ENCODE measurements at regions not wholly inside any gene's neighbourhood (a gene's known extent, or its start where the extent isn't known, plus 50 kb on each side); places are given as distances from the start of the nearest gene placed in this dataset.
"Not testable (repeated sequence)": the region's sequence is repeated elsewhere in the genome, so short reads cannot be mapped to it uniquely, and the experiment has no call there.

DNA sequence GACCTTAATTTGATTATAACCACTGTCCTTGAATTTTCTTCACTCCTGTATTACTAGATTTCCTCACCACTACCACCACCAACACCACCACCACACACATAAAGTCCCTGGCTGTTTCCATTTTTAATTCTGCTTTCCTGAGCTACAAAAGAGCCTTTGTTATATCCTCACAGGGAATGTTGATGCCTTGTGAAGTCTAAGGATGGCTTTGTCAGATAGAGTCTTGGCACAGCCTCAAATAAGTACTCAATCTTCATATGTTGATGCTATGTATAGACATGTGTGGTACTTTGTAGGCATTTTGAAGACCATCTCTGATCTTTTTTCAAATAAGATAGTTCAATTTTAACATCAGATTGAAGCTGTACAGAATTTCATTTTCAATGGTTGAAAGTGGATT is 1016.7 kb upstream of the LCORL start:
- no peaks in the 10 kb centered on the region for H3K4me1 ChIP-seq (ENCODE audit: control insufficient read depth, insufficient read depth, low read length, poor library complexity, severe bottlenecking)
- H3K27ac ChIP-seq (ENCODE audit: low read depth, low read length, severe bottlenecking): no peak overlapping the region
- H3K9me3 ChIP-seq (ENCODE audit: control insufficient read depth, low read length): no peaks in the 10 kb centered on the region
- no peak overlapping the region for H3K4me3 ChIP-seq (ENCODE audit: extremely low read depth, insufficient read depth, low read length, poor library complexity, severe bottlenecking)
- no peaks in the 10 kb centered on the region for H3K36me3 ChIP-seq (ENCODE audit: control insufficient read depth, insufficient read depth, low read length)

DNA sequence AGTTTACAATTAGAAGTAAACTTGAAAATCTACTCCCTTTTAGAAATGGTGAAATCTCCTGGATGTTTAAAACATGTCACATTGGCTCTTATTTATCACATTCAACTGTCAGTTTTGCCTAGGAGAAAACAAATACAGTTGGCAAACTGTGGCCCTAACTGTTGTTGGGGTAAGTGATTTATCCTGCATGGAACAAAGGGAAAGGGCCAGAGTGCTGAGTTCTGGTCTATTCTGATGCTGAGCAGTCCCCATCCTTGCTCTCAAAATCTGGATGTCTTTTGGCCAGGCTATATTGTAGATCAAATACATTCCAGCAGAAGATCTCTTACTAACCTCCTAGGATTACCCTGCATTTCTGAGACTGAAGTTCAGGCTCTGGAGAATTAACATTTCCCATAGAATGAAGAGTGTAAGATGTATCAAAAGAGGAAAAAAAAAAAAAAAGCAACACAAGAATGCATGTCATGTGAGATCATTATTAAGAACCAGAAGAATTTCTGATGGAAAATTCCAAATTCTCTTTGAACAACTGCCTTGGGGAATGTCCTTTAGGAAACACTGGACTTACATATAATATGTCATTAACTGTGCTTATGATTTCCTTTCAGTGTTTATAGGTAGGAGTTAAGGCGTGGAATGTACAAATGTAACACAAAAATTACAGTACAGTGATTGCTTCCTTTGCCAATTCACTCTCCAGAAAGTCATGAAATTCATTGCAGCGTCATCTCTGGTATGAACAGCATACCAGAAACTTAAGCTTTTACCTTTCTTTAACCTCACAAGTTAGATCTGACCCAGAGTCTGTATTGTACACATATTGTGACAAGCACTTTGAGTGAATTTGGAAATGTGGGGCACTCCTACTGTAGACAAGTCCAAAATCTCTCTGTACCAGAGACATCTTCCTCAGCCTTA is 1012.5 kb upstream of the LCORL start:
- WGBS, 2 experiments (ENCODE audit: insufficient coverage in 2 of 2): 88 to 100% methylated on average over 1 of the region's 2 CpGs
- Histone ChIP-seq H3K36me3 (ENCODE audit: control insufficient read depth, insufficient read depth, low read length) (no peaks in the 10 kb centered on the region), H3K4me3 (ENCODE audit: extremely low read depth, insufficient read depth, low read length, poor library complexity, severe bottlenecking) (no peak overlapping the region), H3K27ac (ENCODE audit: low read depth, low read length, severe bottlenecking) (peak overlapping the region; percentile 60), H3K4me1 (ENCODE audit: control insufficient read depth, insufficient read depth, low read length, poor library complexity, severe bottlenecking) (peaks cover 8% of the 10 kb centered on the region), H3K9me3 (ENCODE audit: control insufficient read depth, low read length) (no peaks in the 10 kb centered on the region)

DNA sequence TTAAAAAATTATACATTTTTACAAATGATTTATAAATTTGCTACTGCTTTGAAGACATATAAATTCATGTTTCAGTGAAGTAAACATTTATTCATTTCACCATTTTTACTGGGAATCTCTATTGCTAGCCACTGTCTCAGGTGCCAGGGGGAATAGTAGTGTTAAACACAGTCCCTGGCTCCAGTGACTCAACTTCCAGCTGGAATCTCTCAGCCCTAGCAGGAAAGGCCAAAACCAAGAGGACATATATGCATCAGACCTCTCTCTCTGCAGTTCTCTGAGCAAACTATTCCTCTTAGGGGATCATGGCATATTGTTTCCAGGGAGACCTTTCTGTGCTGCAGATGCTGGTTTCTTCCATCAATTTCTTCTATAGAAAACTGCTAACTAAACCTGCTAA is 1009.0 kb upstream of the LCORL start:
- peaks cover 8% of the 10 kb centered on the region for H3K4me1 ChIP-seq (ENCODE audit: control insufficient read depth, insufficient read depth, low read length, poor library complexity, severe bottlenecking)
- H3K36me3 ChIP-seq (ENCODE audit: control insufficient read depth, insufficient read depth, low read length): no peaks in the 10 kb centered on the region
- H3K9me3 ChIP-seq (ENCODE audit: control insufficient read depth, low read length): no peaks in the 10 kb centered on the region
- no peak overlapping the region for H3K4me3 ChIP-seq (ENCODE audit: extremely low read depth, insufficient read depth, low read length, poor library complexity, severe bottlenecking)
- no peak overlapping the region for H3K27ac ChIP-seq (ENCODE audit: low read depth, low read length, severe bottlenecking)

DNA sequence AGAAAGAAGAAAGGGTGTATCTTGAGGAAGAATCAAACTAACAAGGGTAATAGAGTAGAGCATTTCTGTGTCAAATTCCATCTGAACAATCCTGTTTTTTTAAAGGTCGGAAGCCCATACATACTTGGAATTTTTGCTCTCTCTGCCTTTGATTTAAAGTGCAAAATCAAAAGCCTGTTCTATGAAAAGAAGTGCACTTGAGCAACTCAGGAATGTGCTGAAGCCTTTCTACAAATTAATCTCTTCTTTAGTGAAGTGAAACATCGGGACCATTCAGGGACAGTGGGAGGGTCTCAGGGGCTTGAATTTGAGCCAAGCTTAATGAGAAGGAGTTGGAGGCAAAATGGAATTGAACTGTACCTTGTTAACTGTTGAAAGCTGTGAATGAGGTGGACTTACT is 1008.5 kb upstream of the LCORL start:
- H3K4me1 ChIP-seq (ENCODE audit: control insufficient read depth, insufficient read depth, low read length, poor library complexity, severe bottlenecking): peaks cover 8% of the 10 kb centered on the region
- H3K9me3 ChIP-seq (ENCODE audit: control insufficient read depth, low read length): no peaks in the 10 kb centered on the region
- no peak overlapping the region for H3K4me3 ChIP-seq (ENCODE audit: extremely low read depth, insufficient read depth, low read length, poor library complexity, severe bottlenecking)
- no peaks in the 10 kb centered on the region for H3K36me3 ChIP-seq (ENCODE audit: control insufficient read depth, insufficient read depth, low read length)
- no peak overlapping the region for H3K27ac ChIP-seq (ENCODE audit: low read depth, low read length, severe bottlenecking)
- WGBS, 2 experiments (ENCODE audit: insufficient coverage in 2 of 2): 43 to 57% methylated on average over 1 of the region's 2 CpGs

DNA sequence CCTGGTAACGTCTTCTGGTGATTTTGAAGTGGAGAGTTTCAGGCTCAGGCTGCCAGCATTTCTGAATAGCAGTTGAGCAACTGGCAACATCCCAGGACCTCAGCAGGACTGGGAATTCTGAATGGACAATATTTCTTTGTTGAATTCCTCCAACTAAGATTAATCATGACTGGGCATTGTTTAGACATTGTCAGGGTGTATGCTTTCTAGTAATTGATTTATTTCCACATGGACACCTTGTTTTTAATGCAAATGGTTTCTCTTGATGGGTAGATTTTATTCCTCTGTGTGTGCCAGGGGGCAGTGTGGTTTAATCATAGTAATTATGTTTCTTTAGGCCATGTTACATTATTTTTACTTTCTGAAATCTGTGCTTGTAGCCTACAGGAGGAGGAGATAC is 1004.7 kb upstream of the LCORL start:
- Histone ChIP-seq H3K9me3 (ENCODE audit: control insufficient read depth, low read length) (no peaks in the 10 kb centered on the region), H3K4me1 (ENCODE audit: control insufficient read depth, insufficient read depth, low read length, poor library complexity, severe bottlenecking) (peaks cover 8% of the 10 kb centered on the region), H3K36me3 (ENCODE audit: control insufficient read depth, insufficient read depth, low read length) (no peaks in the 10 kb centered on the region), H3K4me3 (ENCODE audit: extremely low read depth, insufficient read depth, low read length, poor library complexity, severe bottlenecking) (no peak overlapping the region), H3K27ac (ENCODE audit: low read depth, low read length, severe bottlenecking) (no peak overlapping the region)
- 56 to 78% methylated on average over 1 of the region's 1 CpG for WGBS, 2 experiments (ENCODE audit: insufficient coverage in 2 of 2)

DNA sequence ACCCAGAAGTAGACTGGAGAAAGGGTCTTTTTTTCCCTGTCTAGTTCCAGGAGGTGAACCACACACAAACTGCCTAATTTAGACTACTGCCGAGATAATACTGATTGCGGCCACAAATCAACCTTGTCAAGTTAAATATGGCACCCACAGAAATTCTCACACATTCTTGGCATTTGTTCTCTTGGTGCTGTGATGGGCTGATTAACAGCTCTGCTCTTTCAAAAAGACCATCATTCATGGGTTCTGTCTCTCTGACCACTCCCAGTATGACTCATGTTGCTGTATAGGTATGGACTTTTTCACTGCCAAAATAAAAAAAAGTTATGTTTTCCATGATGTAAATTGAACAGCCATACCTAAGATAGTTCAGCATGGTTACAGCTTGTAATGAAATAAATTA is 1003.5 kb upstream of the LCORL start:
- peak overlapping the region; percentile 32 for H3K27ac ChIP-seq (ENCODE audit: low read depth, low read length, severe bottlenecking)
- no peaks in the 10 kb centered on the region for H3K9me3 ChIP-seq (ENCODE audit: control insufficient read depth, low read length)
- H3K4me1 ChIP-seq (ENCODE audit: control insufficient read depth, insufficient read depth, low read length, poor library complexity, severe bottlenecking): peaks cover under 1% of the 10 kb centered on the region
- no CpG with 5 or more reads among the region's 2 CpGs for WGBS, 2 experiments (ENCODE audit: insufficient coverage in 2 of 2)
- H3K4me3 ChIP-seq (ENCODE audit: extremely low read depth, insufficient read depth, low read length, poor library complexity, severe bottlenecking): no peak overlapping the region
- H3K36me3 ChIP-seq (ENCODE audit: control insufficient read depth, insufficient read depth, low read length): no peaks in the 10 kb centered on the region

DNA sequence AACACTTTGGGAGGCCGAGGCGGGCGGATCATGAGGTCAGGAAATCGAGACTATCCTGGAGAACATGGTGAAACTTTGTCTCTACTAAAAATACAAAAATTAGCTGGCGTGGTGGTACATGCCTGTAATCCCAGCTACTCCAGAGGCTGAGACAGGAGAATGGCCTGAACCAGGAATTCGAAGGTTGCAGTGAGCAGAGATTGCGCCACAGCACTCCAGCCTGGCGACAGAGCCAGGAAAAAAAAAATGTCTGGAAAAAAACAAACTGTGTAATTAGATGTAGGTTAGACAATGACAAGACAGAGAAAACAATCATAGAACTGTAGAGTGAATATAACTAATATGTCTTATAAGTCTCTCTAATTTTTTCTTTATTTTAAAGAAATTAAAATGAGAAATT is 1002.5 kb upstream of the LCORL start:
- Histone ChIP-seq H3K27ac (ENCODE audit: low read depth, low read length, severe bottlenecking) (no peak overlapping the region), H3K9me3 (ENCODE audit: control insufficient read depth, low read length) (no peaks in the 10 kb centered on the region), H3K4me3 (ENCODE audit: extremely low read depth, insufficient read depth, low read length, poor library complexity, severe bottlenecking) (no peak overlapping the region), H3K4me1 (ENCODE audit: control insufficient read depth, insufficient read depth, low read length, poor library complexity, severe bottlenecking) (no peaks in the 10 kb centered on the region), H3K36me3 (ENCODE audit: control insufficient read depth, insufficient read depth, low read length) (no peaks in the 10 kb centered on the region)
- 84 to 86% methylated on average over 2 to 4 of the region's 8 CpGs for WGBS, 2 experiments (ENCODE audit: insufficient coverage in 2 of 2)

DNA sequence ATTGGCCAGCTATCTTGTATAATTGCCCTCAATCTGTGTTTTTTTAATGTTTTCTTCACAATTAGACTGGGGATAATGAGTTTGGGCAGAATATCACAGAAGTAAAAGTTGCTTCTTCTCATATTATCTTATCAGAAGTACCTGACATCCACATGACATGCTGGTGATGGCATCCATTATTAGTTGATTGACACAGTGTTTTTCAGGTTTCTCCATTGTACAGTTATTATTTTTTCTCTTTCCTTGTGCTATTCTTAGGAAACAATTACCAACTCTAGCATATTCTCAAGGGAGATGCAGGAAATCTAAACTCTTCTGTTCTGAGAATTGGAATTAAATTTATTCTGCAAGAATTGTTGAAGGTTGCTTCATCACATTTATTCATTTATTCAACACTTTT is 1000.1 kb upstream of the LCORL start:
- no peak overlapping the region for H3K27ac ChIP-seq (ENCODE audit: low read depth, low read length, severe bottlenecking)
- H3K9me3 ChIP-seq (ENCODE audit: control insufficient read depth, low read length): no peaks in the 10 kb centered on the region
- no peaks in the 10 kb centered on the region for H3K4me1 ChIP-seq (ENCODE audit: control insufficient read depth, insufficient read depth, low read length, poor library complexity, severe bottlenecking)
- no peak overlapping the region for H3K4me3 ChIP-seq (ENCODE audit: extremely low read depth, insufficient read depth, low read length, poor library complexity, severe bottlenecking)
- no peaks in the 10 kb centered on the region for H3K36me3 ChIP-seq (ENCODE audit: control insufficient read depth, insufficient read depth, low read length)

DNA sequence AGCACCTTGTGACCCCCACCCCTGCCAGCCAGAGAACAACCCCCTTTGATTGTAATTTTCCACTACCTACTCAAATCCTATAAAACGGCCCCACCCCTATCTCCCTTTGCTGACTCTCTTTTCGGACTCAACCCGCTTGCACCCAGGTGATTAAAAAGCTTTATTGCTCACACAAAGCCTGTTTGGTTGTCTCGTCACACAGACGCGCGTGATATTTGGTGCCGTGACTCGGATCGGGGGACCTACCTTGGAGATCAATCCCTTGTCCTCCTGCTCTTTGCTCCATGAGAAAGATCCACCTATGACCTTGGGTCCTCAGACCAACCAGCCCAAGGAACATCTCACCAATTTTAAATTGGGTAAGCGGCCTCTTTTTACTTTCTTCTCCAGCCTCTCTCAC is 995.0 kb upstream of the LCORL start:
- not testable (repeated sequence) for H3K9me3 ChIP-seq (ENCODE audit: control insufficient read depth, low read length); H3K27ac ChIP-seq (ENCODE audit: low read depth, low read length, severe bottlenecking); H3K36me3 ChIP-seq (ENCODE audit: control insufficient read depth, insufficient read depth, low read length); H3K4me3 ChIP-seq (ENCODE audit: extremely low read depth, insufficient read depth, low read length, poor library complexity, severe bottlenecking); H3K4me1 ChIP-seq (ENCODE audit: control insufficient read depth, insufficient read depth, low read length, poor library complexity, severe bottlenecking)
- WGBS, 2 experiments (ENCODE audit: insufficient coverage in 2 of 2): 92 to 96% methylated on average over 10 to 11 of the region's 11 CpGs

DNA sequence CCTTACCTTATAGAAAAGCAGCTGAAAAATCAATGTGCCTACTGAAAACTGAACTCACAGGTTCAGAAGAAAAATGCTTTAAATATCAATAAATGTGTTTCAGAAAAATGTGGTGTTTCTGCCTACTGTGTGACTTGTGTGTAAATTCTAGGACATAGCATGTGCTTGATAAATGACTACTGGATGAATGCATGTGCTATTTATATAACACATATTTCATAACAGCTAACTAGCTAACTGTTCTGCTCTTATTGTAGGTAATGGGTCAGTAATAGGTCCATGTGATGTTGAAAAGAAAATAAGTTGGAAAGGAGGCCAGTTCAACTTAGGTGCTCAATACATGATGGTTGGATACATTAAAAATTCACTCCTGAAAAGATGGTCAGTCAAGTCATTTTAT is 993.0 kb upstream of the LCORL start:
- Histone ChIP-seq H3K4me3 (ENCODE audit: extremely low read depth, insufficient read depth, low read length, poor library complexity, severe bottlenecking) (no peak overlapping the region), H3K36me3 (ENCODE audit: control insufficient read depth, insufficient read depth, low read length) (no peaks in the 10 kb centered on the region), H3K27ac (ENCODE audit: low read depth, low read length, severe bottlenecking) (no peak overlapping the region), H3K9me3 (ENCODE audit: control insufficient read depth, low read length) (no peaks in the 10 kb centered on the region), H3K4me1 (ENCODE audit: control insufficient read depth, insufficient read depth, low read length, poor library complexity, severe bottlenecking) (no peaks in the 10 kb centered on the region)

DNA sequence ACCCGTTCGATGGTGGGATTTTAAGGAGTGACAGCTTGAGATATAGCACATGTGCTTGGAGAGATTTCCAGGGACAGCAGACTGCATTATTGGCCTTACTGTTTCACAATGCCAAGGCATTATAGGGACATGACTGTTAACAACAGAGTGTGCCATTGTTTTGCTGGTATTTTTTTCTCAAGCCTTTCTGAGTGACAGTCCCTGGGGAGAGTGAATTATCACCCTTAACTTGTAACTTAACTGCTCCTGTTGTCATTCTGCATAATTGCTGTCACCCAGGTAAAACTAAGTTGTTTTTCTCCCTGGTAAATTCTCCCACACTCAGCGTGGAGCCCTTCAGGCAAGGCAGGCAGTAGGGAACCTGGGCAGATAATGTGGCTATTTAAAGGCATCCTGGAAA is 989.2 kb upstream of the LCORL start:
- Histone ChIP-seq H3K9me3 (ENCODE audit: control insufficient read depth, low read length) (no peaks in the 10 kb centered on the region), H3K4me3 (ENCODE audit: extremely low read depth, insufficient read depth, low read length, poor library complexity, severe bottlenecking) (no peak overlapping the region), H3K4me1 (ENCODE audit: control insufficient read depth, insufficient read depth, low read length, poor library complexity, severe bottlenecking) (no peaks in the 10 kb centered on the region), H3K36me3 (ENCODE audit: control insufficient read depth, insufficient read depth, low read length) (no peaks in the 10 kb centered on the region), H3K27ac (ENCODE audit: low read depth, low read length, severe bottlenecking) (peak overlapping the region; percentile 33)
- 36 to 43% methylated on average over 2 of the region's 3 CpGs for WGBS, 2 experiments (ENCODE audit: insufficient coverage in 2 of 2)
